Endothelial cell of umbilical vein (primary cell): ENCODE measurements at regions not wholly inside any gene's neighbourhood (a gene's known extent, or its start where the extent isn't known, plus 50 kb on each side); places are given as distances from the start of the nearest gene placed in this dataset.

Experiments used
- GATA2 ChIP-seq: IDR thresholded peaks from 2 replicates; pipeline ENCODE4 v1.7.0; 2011; ENCODE audit warnings: low read depth, mild to moderate bottlenecking, moderate library complexity, mixed read lengths, low read length; ENCODE audit not compliant: insufficient read length, insufficient read depth
- MAX ChIP-seq: IDR thresholded peaks from 2 replicates; pipeline ENCODE4 v1.6.1; 2011; ENCODE audit not compliant: insufficient read depth, insufficient read length
- POLR2A ChIP-seq: IDR thresholded peaks from 2 replicates; pipeline ENCODE4 v1.6.1; 2012; ENCODE audit warnings: low read depth, mild to moderate bottlenecking, control low read depth, low read length
- TF ChIP-seq, protein P1 (sequence below), 2 donors: IDR thresholded peaks; 1 replicate in 1 of 2; 2 replicates in 1 of 2; pipeline ENCODE4 v1.5.1; 2011; ENCODE audit warnings: low read length in 2 of 2, mild to moderate bottlenecking in 2 of 2, moderate library complexity in 2 of 2, control low read depth in 1 of 2, inconsistent platforms in 1 of 2, low read depth in 1 of 2; ENCODE audit not compliant: insufficient read depth in 1 of 2; ENCODE audit errors: extremely low read depth in 1 of 2

- TF ChIP-seq, protein P1, sequence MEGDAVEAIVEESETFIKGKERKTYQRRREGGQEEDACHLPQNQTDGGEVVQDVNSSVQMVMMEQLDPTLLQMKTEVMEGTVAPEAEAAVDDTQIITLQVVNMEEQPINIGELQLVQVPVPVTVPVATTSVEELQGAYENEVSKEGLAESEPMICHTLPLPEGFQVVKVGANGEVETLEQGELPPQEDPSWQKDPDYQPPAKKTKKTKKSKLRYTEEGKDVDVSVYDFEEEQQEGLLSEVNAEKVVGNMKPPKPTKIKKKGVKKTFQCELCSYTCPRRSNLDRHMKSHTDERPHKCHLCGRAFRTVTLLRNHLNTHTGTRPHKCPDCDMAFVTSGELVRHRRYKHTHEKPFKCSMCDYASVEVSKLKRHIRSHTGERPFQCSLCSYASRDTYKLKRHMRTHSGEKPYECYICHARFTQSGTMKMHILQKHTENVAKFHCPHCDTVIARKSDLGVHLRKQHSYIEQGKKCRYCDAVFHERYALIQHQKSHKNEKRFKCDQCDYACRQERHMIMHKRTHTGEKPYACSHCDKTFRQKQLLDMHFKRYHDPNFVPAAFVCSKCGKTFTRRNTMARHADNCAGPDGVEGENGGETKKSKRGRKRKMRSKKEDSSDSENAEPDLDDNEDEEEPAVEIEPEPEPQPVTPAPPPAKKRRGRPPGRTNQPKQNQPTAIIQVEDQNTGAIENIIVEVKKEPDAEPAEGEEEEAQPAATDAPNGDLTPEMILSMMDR (IDR thresholded peaks at IDR 0.05; ENCODE audit: extremely low read depth in 1 of 2, insufficient read depth in 1 of 2, low read depth in 1 of 2, low read length in 2 of 2), result no peak
- TF ChIP-seq POLR2A (no peak), GATA2 (no peak), MAX (no peak)
These were observed 386.4 kb upstream of the RPS6KA3 start for GRCh38 chrX:20653070-20653469.
